OCI-LY1 (cell line): ENCODE measurements at regions not wholly inside any gene's neighbourhood (a gene's known extent, or its start where the extent isn't known, plus 50 kb on each side); places are given as distances from the start of the nearest gene placed in this dataset.

Source experiments
- H2AFZ ChIP-seq: fragments of 200-600 bp; sonication (generic), shearing (Covaris generic); 2 replicates; pipeline ENCODE4 v1.6.0; 2014; ENCODE audit warnings: antibody characterized with exemption, mild to moderate bottlenecking, low read length
- H3F3A ChIP-seq: fragments of 200-600 bp; sonication (generic), shearing (Covaris generic); 2 replicates; pipeline ENCODE4 v1.6.0; 2014; ENCODE audit warnings: mild to moderate bottlenecking, antibody characterized with exemption, low read length, moderate library complexity; ENCODE audit not compliant: insufficient read depth
- H3K27ac ChIP-seq: fragments of 200-600 bp; sonication (generic); 2 replicates; pipeline ENCODE4 v1.5.1; 2014; ENCODE audit warnings: low read length, mixed run types, mild to moderate bottlenecking, low read depth; ENCODE audit not compliant: poor library complexity, severe bottlenecking
- H3K27me3 ChIP-seq: fragments of 200-600 bp; sonication (generic); 2 replicates; pipeline ENCODE4 v1.6.0; 2014; ENCODE audit warnings: antibody characterized with exemption, mild to moderate bottlenecking, low read length, moderate library complexity; ENCODE audit not compliant: insufficient read depth
- H3K36me3 ChIP-seq: fragments of 200-600 bp; sonication (generic); 2 replicates; pipeline ENCODE4 v1.6.1; 2014; ENCODE audit warnings: mild to moderate bottlenecking, antibody characterized with exemption, low read length, moderate library complexity, mixed read lengths; ENCODE audit not compliant: insufficient read depth
- H3K4me1 ChIP-seq: fragments of 200-600 bp; sonication (generic); 2 replicates; pipeline ENCODE4 v1.5.1; 2014; ENCODE audit warnings: mild to moderate bottlenecking, low read length, moderate library complexity; ENCODE audit not compliant: insufficient read depth, severe bottlenecking
- H3K4me2 ChIP-seq: fragments of 200-600 bp; sonication (generic), shearing (Covaris generic); 2 replicates; pipeline ENCODE4 v1.6.1; 2014; ENCODE audit warnings: low read length
- H3K4me3 ChIP-seq: fragments of 200-600 bp; sonication (generic); 2 replicates; pipeline ENCODE4 v1.5.1; 2014; ENCODE audit warnings: low read length, low read depth, mild to moderate bottlenecking, mixed read lengths; ENCODE audit not compliant: poor library complexity, severe bottlenecking
- H3K79me2 ChIP-seq: fragments of 200-600 bp; shearing (Covaris generic); 2 replicates; pipeline ENCODE4 v1.6.1; 2016; ENCODE audit warnings: mixed run types, low read length, mixed read lengths; ENCODE audit not compliant: insufficient read depth
- H3K9ac ChIP-seq: fragments of 200-600 bp; sonication (generic), shearing (Covaris generic); 2 replicates; pipeline ENCODE4 v1.6.1; 2014; ENCODE audit warnings: mild to moderate bottlenecking, low read length, mixed read lengths
- H3K9me2 ChIP-seq: fragments of 200-600 bp; sonication (generic), shearing (Covaris generic); 2 replicates; pipeline ENCODE4 v1.6.1; 2014; ENCODE audit warnings: low read depth, mild to moderate bottlenecking, low read length, mixed read lengths
- H3K9me3 ChIP-seq: fragments of 200-600 bp; shearing (Covaris generic); 2 replicates; pipeline ENCODE4 v1.6.1; 2014; ENCODE audit warnings: low read length, mixed read lengths
- H4K20me1 ChIP-seq: fragments of 200-600 bp; sonication (generic), shearing (Covaris generic); 2 replicates; pipeline ENCODE4 v1.6.0; 2016; ENCODE audit warnings: mild to moderate bottlenecking, low read length; ENCODE audit not compliant: insufficient read depth
- CTCF ChIP-seq: fragments of 200-600 bp; sonication (generic), shearing (Covaris generic); IDR thresholded peaks from 2 replicates; pipeline ENCODE4 v1.5.1; 2017; ENCODE audit warnings: mild to moderate bottlenecking, antibody characterized with exemption, low read length, moderate library complexity, mixed read lengths
- EZH2 ChIP-seq: fragments of 200-600 bp; sonication (generic), shearing (Covaris generic); IDR thresholded peaks from 2 replicates; pipeline ENCODE4 v1.8.0; 2017; ENCODE audit warnings: borderline replicate concordance, mixed run types, mild to moderate bottlenecking, antibody characterized with exemption, low read length, moderate library complexity, mixed read lengths

GRCh38 chr6:134651519-134651918 is 298.4 kb downstream of the ALDH8A1 start:
- H4K20me1 ChIP-seq, result no peaks in the 10 kb centered on the region
- H3K9me3 ChIP-seq, result no peaks in the 10 kb centered on the region
- TF ChIP-seq EZH2, result no peak
- TF ChIP-seq CTCF, result no peak
- H3K4me2 ChIP-seq, result no peak overlapping the region
- H3K79me2 ChIP-seq, result no peaks in the 10 kb centered on the region
- no peak overlapping the region for H3K9ac ChIP-seq
- no peaks in the 10 kb centered on the region for H3F3A ChIP-seq
- H3K9me2 ChIP-seq, result no peaks in the 10 kb centered on the region
- H3K4me1 ChIP-seq, result no peaks in the 10 kb centered on the region
- no peak overlapping the region for H3K27ac ChIP-seq
- no peak overlapping the region for H2AFZ ChIP-seq
- H3K4me3 ChIP-seq, result no peak overlapping the region
- H3K27me3 ChIP-seq, result no peaks in the 10 kb centered on the region
- H3K36me3 ChIP-seq, result no peaks in the 10 kb centered on the region

DNA sequence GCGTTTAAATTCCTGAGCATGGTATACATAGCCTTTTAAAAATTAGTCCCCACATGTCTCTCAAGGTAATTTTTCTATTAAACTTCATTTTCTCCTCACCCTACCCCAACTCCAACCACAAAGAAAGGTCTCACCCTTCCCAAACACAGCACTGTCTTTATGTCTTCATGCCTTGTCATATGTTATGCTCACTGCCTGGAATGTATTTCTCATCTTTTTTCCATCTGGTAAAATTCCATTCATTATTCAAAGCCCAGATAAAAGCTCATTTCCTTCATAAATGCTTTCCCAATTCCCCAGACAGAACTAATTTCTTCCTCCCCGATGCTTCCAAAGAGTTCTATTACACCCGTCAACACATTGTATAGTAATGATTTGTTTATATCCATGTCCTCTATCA is 302.0 kb downstream of the ALDH8A1 start:
- Histone ChIP-seq H3K9me3 (no peaks in the 10 kb centered on the region), H3K4me1 (no peaks in the 10 kb centered on the region), H3K36me3 (no peaks in the 10 kb centered on the region), H3K4me3 (no peak overlapping the region), H3K9me2 (no peaks in the 10 kb centered on the region), H3K27me3 (no peaks in the 10 kb centered on the region), H2AFZ (no peak overlapping the region), H3K4me2 (no peak overlapping the region), H3K79me2 (no peaks in the 10 kb centered on the region), H4K20me1 (no peaks in the 10 kb centered on the region), H3F3A (no peaks in the 10 kb centered on the region), H3K9ac (no peak overlapping the region), H3K27ac (no peak overlapping the region)
- TF ChIP-seq CTCF (no peak), EZH2 (no peak)

DNA sequence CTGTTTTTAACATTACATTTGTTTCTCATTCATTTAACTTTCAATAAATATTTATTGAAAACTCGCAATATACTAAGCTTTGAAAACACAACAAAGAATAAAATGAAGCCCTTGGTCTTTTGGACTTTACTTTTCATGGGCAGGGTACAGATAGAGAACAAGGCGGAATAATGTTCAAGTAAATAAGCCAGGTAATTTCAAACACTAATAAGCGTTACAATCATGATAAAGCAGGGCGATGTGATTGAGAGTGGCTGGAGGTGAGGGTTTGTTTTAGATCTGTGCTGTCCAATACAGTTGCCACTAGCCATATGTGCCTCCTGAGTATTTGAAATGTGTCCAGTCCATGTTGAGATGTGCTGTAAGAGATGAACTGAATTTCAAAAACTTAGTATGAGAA is 307.1 kb downstream of the ALDH8A1 start:
- Histone ChIP-seq H4K20me1 (no peaks in the 10 kb centered on the region), H3K27ac (no peak overlapping the region), H3K9me3 (no peaks in the 10 kb centered on the region), H3K9ac (no peak overlapping the region), H3K36me3 (no peaks in the 10 kb centered on the region), H3K27me3 (no peaks in the 10 kb centered on the region), H3K4me1 (no peaks in the 10 kb centered on the region), H3F3A (no peaks in the 10 kb centered on the region), H2AFZ (no peak overlapping the region), H3K79me2 (no peaks in the 10 kb centered on the region), H3K4me2 (no peak overlapping the region), H3K9me2 (no peaks in the 10 kb centered on the region), H3K4me3 (no peak overlapping the region)
- TF ChIP-seq EZH2 (no peak), CTCF (no peak)
